NCI-H524 (cell line): ENCODE measurements at regions not wholly inside any gene's neighbourhood (a gene's known extent, or its start where the extent isn't known, plus 50 kb on each side); places are given as distances from the start of the nearest gene placed in this dataset.

Experiments used
- DNase-seq, 2 experiments: peaks; one replicate each; lab custom pipeline; 2025; lab: John Stamatoyannopoulos, UW

DNA sequence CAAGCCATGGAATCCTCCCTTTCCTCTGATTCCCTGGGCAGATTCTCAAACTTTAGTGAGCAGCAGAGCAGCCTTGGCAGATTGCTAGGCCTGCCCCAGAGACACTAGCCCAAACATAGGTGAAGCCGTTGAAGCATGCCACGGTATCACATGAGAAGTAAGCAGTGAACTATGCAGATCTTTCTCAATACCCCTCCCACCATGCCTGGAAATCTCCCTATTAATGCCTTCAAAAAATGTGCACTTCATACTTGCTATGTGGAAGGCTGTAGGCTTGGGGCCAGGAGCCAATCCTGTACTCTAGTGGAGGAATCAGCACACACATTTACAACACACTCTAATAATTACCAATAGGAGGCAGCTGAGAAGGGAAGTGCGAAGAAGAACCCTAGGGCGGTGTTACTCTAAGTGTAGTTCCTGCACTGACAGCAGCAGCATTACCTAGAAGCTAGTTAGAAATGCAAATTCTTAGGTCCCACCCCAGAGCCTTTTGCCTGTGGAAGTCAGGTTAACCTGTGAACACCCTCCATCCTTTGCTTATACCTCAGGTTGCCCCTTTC, 305.1 kb upstream of the SPRED2 start:
- DNase-seq = no peak

DNA sequence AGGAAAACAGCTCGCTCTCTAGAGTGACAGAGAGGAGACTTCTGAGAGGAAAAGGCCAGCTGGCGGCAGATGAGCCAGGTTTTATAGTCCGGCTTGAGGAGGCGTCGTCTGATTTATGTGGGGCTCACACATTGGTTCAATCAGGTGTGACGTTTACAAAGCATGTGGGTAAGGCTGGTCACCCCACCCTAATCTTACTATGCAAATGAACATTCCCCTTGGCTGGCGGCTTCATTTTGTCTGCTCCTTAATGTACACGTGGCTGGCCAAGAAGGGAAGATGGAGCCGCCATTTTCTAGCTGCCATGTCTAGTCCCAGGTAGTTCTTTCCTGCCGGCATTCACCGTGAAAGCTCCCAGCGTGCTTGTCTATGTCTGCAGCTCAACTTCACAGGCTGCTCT, 299.1 kb upstream of the SPRED2 start:
- peak in 1 of 2 experiments; percentile 26 for DNase-seq

DNA sequence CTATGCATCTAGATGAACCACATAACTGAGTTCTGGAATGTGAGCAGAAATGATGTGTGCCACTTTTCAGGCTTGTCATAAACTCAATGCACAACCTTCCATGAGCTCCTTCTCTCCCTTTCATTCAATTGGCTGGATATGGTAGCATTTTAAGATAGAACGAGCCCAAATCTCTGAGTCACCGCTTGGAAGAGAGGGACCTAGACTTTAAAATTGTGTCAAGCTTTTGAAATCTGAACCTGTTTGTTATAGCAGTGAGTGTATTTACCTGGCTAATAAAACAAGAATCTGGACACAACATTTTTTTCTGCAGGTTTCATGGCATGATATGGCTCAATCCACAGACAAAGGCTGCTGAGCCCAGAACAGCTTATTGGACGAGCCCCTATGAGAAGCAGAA, 297.8 kb upstream of the SPRED2 start:
- no peak for DNase-seq

DNA sequence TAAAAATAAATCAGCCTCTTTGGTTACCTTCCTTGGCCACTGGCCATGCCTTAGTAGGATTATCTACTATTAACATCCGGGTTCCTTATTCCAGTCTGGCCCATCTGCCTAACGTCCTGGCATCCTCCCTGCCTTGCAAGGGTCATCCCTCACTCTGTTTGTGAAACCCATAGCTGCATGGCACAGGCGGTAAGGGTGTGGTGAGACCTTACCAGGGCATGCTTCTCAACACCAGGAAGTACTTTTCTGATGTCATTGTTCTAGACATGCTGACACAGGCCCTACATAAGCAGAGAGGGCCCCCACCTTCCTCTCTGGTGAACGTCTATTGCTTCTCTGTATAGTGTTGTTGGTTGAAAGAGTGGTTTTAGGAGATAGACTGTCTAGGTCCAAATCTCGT, 296.8 kb upstream of the SPRED2 start:
- DNase-seq = peak in 1 of 2 experiments; percentile 44

DNA sequence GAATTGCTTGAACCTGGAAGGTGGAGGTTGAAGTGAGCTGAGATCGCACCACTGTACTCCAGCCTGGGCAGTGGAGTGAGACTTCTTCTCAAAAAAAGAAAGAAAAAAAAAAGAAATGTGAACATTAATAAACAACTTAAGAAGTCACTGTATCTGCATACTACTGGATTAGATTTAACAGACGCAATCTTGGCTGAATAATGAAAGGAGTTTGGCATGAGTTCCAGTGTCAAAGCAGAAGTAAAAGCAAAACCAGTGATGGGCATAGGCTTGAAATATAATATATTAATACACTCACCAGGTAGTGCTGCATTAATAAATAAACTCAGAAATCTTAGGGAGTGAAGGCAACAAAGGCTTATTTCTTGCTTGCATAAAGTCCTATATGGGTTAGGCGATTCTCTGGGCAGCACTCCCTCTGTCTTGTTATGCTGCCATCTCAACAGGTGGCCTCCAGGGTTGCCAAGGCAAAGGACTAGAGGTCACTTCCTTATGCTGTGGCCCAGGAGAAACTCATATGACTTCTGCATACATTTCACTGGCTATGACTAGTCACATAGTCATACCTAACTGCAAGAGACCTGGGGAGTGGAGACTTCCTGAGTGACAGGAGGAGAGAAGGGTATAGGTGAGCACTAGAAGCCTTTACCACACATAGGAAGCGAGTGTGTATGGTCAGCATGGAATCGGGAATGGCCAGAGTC, 296.2 kb upstream of the SPRED2 start:
- DNase-seq = no peak

DNA sequence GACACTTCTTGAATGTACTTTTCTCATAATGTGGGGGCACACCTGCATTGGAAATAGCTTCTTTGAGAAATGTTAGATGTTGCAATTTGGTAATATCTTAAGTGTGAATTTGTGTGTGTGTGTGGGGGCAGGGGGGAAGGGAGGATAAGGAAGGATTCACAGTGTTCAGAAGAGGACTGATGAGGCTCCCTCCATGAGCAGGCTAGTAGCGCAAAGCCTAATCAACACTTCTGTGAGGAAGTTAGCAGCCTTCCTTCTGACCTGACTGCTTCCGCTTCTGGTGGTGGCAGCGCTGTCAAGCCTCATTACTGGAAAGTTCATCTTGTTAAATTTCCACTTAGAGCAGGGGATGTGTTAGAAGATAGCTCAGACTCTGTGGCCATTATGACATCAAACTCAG, 295.4 kb upstream of the SPRED2 start:
- no peak for DNase-seq

DNA sequence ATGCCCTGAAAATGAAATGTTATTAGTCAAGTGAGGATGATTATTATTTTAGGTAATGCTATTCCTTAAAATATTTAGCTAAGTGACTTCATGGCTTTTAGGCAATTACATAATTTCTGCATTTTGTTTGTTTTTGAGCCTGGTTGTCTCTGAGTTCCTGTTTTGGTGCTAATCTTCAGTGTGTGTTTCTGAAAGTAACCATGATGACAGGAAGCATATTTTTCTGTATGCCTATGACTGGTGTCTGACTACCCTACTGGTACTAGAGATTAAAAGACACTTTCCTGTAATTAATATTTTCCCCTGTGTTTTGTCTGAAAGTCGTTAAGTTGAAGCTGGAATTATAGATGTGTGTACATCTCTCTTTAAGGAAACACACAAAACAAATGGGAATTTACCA, 295.0 kb upstream of the SPRED2 start:
- no peak for DNase-seq

DNA sequence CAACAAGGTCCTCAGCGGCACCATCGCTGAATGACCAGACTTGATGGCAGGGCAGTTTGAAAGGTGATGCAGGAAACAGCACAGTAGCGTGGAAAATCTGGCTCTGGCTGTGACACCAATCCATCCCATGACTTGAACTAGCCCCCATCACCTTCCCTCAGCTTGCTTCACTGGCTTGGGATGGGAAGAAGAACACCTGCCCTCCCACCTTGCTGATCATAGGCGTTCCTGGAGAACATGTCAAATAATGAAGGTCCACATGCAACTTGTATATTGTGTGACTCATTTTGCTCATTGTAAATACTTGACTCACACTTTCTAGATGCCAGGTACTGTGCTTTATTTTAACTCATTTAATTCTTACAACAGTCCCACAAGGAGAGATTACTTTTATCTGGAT, 292.4 kb upstream of the SPRED2 start:
- no peak for DNase-seq

DNA sequence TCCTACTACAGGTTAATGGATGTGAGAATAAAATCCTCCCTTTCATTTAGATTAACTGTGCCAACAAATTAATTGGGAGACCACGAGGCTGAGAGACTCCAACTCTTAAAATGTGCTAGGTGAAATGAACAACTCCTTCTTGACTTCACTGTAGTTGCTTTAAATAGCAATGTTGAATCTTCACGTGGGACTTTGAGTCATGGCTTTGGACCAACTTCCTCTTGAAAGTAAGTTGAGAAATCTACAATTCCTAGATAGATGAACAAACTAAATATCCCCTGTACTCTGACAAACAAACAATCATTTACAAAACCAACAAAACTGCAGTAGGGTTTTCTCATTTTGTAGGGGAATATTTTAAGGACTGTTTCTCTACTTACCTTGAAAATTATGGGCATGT, 291.9 kb upstream of the SPRED2 start:
- no peak for DNase-seq

DNA sequence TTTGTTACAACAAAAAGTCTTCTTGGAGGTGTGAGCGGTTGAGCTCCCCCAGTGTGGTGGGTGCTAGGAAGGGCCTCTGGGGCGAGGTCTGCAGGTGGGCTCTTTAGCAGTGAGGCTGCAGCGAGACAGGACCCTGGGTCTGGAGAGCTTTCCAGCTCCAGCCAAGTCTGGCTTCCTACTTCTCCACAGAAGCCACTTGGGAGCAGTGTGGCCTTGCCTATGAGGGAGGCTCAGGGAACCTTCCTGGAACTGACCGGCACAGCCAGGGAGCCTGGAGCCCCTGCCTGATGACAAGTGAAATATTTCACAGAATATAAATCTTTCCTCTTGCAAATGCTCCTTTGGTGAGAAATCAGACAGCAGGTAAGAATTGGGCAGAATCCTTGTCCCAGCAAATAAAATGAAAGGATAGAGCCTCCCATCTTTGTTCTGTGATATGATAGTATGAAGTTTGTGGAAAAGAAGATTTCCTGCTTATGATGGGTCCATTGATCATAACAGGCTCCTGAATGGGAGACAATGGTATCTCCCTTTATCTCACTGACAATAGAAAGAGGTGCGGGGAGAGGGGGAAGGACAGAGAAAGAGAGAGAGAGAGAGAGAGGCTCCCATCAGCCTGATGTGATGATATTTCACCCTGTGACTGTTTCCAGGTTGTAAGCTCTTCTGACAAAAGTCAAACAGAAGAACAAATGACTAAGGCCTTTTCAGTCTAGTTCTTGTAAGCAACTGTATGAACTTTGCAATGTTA, 289.8 kb upstream of the SPRED2 start:
- peak in 1 of 2 experiments; percentile 57 for DNase-seq

DNA sequence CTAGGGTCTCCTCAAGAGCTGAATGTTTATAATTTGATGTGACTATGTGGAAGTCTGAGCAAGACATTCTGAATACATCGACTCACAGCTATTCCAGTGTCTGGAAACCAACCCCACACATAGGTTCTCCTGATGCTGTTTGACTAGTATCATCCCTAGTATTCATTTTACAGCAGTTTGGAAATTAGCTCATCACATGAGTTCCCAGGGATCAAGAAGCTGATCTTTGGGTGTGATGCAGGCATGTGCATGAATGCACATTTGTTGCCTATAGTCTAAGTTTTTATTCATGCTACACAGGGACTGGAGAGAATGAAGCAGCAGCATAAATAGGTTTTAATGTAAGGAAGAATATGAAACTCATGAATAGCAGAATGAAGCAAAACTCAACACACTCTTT, 284.3 kb upstream of the SPRED2 start:
- DNase-seq = no peak

DNA sequence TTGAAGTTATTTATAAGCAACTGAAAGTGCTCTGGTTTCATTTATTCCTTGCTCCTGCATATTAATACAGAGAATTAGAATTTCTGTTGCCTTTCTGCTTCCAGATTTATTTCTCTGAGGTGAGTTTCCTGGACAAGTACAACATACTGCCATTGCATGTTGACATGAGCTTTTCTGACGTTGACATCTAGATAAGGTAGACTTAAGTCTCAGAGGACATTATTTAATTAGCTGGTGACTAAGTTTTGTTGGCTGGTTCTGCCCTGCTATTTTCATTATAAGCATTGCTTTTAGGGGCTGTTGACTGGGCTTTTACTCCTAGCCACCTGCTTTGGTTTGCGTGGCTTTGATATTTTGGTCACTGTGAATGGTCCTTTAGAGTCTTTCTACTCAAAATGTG, 282.9 kb upstream of the SPRED2 start:
- no peak for DNase-seq

DNA sequence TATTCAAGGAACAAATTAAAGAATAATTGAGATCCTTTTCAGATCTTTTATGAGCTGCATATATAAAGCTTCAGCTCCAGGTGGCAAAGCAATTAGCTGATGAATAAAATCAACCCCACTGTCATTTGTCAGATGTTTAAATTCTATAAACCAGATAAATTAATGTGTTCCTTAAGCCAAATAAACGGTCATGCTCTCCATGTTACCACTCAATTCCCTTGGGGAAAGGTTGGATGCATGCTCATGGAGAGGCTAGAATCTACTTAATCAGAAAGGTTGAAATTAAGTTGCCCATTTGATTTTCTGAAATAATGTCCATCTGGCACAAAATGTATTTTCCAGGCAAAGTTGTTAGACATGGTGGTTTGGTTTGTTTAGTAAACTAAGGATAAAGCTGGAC, 282.5 kb upstream of the SPRED2 start:
- peak in 1 of 2 experiments; percentile 18 for DNase-seq

DNA sequence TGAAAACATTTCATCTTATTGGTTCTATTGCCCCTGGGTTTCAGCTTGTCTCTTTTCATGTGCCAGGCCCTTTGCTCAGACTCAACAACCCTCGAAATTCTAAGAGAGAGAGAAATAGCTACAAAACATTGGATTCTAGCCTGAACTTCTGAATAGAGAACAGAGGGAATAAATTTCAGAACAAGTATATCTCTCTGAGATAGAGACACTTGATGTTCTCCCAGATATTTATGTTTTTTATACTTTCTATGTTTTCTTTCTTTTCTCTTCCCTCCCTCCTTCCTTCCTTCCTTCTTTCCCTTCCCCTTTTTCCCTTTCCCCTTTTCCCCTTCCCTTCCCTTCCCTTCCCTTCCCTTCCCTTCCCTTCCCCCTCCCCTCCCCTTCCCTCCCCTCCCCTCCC, 279.5 kb upstream of the SPRED2 start:
- no peak for DNase-seq

DNA sequence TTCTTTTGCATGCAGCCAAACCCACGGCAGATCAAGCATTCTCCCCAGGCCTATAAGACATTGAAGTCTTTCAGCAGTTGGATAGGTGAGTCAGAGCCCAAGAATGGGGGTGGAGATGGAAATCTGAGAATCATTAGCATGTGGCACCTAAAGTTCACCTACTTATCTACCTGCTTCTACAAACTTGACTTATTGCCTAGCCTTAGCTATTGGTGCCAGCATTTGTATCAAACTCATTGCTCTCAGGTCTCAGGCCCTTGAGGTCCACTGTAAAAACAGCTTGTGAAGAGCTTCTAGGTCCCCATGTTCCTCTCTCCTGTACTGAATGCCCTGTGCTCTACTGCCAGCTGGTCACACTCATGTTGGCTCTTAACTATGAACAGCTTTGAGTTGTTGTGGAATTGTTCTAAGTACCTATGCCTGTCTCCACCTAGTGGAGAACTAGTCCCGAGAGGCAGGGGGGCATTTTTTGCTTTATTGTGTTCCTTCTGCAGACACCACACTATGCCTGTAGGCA, 278.4 kb upstream of the SPRED2 start:
- DNase-seq = peak in 1 of 2 experiments; percentile 81

DNA sequence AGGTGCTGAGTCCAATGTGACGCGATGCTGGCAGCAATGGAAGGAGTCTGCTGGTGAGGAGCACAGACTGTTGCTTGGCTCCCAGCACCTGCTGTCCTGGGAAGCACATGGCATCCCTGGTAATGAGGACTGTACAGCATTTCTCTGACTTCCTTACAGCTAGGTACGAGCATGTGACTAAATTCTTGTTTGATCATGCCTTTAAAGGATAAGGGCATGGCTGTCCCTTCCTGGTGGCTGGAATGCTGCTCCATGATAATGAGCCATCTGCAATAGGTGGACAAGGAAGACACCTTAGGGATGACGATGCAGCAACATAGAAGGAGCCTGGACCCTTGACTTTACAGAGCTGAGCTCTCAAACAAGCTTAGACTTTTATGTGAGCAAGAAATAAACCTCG, 278.0 kb upstream of the SPRED2 start:
- DNase-seq = no peak

DNA sequence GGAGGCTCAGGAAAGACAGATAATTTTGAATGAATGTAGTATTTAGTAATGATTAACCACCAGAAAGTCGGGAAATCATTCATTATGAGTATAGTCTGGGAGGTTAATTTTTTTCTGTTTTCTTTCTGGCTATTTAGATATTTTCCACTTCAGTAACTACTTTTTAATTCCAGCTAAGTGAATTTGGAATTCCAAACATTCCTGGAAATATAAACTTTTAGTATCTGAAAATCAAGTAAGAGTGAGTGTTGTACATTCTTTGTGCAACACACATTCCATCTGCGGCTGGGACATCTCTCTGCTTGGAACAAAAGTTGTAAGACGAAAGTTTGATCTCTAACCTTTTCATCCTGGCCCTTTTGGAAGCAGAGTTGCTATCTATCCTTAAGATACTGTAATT, 275.7 kb upstream of the SPRED2 start:
- DNase-seq = no peak

DNA sequence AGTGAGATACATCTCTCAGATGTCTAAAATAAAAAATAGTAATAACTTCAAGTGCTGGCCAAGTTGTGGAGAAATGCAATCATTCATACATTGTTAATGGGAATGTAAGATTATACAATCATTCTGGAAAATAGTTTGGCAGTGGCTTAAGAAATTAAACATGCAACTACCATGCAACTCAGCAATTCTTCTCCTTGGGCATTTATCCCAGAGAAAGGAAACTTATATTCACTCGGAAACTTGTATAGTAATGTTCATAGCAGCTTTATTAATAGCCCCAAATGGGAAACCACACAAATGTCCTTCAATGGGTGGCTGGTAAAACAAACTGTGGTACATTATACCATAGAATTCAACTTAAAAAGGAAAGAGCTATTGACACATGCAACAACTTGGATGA, 274.0 kb upstream of the SPRED2 start:
- no peak for DNase-seq

DNA sequence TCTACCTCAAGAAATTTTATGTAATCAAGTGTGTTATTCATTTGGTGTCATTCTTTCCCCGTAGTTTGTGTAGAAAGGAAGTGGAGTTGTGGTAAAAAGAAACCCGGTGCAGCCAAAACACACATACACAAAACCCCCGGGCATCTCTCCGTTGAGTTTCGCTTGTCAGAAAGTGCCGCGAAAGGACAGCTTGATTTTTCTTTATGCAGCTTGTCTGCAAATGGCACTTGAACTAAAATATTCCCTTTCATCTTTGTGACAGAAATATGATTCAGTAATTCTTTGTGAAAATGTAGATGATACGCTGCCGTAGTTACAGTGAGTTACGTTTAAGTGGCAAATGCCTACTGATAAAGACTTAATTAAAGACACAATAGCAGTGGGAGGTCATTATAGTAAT, 268.8 kb upstream of the SPRED2 start:
- DNase-seq = no peak

DNA sequence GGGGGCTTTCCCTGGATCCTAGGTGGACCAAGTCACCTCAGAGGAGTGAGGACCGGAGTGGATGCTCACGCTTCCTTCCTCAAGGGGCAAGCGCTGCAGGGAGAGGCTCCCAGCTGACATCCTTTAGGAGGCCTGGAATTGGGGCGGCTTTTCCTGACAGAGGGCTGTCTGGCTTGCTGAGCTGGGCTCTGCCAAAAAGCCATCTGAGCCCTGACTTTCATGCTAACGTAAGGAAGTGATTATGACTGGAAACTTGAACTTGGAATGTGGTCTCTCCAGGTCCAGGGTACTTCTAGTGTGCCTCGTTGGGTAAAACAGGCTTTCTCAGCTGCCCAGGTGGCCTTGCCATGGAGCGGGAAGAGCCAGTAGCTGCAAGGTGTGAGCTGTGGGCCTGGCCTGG, 268.3 kb upstream of the SPRED2 start:
- no peak for DNase-seq

DNA sequence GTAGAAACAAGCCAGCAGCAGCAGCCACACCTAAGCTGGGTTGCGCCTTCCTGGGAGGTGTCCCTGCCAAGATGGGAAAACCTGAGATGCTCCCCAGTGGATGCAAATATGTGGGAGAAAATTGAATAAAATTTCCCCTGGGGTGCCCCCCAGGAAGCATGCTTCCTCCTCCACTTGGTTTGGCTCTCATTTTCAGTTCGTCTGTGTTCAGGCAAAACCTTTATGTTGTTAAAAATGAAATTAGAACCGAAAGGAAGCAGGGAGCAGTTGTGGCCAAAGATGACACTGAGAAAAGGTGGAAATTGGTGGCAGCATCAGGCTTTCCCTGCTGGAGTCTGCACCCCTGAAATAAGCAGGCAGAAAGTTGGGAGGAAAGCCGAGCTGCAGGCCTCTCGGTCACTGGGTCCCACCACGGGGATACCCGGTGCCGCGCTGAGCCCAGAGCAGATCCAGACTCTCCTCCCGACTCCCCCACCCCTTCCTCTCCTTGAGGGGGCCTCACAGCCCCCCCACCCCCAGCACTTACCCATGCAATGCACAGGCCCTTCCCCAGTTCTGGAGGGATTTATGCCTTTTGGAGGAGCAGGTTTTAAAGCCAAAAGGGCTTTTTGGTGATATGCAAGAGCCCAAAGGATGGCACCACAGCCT, 267.7 kb upstream of the SPRED2 start:
- DNase-seq = no peak

DNA sequence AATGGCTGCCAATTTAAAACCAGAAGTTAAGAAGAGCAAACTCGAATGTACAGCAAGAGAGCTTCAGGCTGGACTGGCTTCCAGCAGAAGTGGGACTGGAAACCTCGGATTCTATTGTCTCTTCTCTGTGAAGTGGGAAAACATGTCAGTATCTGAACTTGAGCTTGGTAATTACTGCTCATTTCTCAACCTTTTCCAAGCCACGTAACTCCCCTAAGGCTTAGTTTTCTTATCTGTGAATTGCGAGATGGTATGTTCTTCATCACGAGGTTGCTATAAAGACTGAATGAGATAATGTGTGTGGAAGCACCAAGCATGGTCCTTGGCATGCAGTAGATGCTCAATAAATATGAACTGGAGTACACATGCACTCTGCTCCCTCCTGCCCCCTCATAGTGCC, 259.4 kb upstream of the SPRED2 start:
- no peak for DNase-seq
